ENCODE measurements at regions not wholly inside any gene's neighbourhood (a gene's known extent, or its start where the extent isn't known, plus 50 kb on each side); places are given as distances from the start of the nearest gene placed in this dataset.

DNA sequence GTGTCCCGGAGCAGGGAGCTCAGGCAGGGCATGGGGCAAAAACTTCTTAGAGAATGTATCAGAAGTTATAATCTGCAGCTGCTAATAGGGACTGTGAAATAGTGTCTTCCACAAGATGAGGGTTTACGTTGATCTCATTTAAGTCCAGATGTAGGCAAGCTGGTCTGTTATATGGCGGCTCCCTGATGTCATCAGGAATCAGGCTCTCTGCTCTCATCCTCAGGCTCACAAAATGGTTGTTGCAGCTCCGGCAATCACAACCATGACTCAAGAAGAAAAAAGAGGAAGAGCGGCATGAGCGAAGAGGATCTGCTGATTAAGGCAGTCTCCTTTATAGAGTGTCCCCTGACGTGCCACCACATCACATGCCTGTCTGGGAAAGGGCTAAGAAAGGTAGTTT, 191.3 kb downstream of the KLF5 start:
- TF ChIP-seq, protein P1, sequence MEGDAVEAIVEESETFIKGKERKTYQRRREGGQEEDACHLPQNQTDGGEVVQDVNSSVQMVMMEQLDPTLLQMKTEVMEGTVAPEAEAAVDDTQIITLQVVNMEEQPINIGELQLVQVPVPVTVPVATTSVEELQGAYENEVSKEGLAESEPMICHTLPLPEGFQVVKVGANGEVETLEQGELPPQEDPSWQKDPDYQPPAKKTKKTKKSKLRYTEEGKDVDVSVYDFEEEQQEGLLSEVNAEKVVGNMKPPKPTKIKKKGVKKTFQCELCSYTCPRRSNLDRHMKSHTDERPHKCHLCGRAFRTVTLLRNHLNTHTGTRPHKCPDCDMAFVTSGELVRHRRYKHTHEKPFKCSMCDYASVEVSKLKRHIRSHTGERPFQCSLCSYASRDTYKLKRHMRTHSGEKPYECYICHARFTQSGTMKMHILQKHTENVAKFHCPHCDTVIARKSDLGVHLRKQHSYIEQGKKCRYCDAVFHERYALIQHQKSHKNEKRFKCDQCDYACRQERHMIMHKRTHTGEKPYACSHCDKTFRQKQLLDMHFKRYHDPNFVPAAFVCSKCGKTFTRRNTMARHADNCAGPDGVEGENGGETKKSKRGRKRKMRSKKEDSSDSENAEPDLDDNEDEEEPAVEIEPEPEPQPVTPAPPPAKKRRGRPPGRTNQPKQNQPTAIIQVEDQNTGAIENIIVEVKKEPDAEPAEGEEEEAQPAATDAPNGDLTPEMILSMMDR (conservative IDR thresholded peaks at IDR 0.05 in 1 of 2, IDR thresholded peaks at IDR 0.05 in 1 of 2; ENCODE audit: extremely low read depth in 1 of 2, insufficient read depth in 1 of 2, low read depth in 1 of 2, low read length in 2 of 2), result no peak
- TF ChIP-seq EZH2 (IDR thresholded peaks at IDR 0.05; ENCODE audit: borderline replicate concordance, low read length), result no peak

All from mammary epithelial cell (primary cell).